ENCODE measurements at regions not wholly inside any gene's neighbourhood (a gene's known extent, or its start where the extent isn't known, plus 50 kb on each side); places are given as distances from the start of the nearest gene placed in this dataset.

DNA sequence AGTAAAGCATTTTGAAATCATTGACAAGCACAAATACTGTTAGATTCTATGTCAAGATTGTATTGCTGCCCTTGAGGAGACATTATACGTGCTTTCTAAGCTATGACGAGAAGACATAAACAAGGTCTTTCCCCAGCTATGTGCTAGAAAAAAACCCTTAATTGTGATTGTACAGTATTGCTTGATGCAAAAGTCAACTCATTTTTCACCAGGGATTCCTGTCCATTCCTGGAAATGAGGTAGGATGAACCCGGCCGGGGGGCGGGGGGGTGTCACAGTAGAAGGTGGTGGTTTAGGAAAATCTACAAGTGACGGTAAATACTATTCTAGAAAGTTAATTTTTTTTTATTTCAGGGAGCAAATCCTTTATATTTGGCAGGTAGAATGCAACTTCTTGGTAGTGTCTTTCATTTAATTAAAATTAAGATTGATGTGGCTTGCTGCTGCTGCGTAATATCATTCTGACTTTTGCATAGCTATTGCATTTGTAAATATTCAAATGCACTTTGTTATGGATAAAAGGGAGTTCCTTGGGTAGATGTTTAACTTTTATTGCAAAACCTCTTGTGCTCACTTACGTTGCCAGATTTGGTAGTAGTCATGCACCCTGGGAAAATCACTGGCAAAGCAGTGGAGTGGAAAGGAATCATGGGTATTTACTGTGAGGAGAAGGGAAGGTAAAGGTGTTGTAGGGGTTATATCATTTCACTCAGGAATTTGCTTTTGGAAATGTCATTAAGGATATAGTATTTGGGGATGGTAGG, 164.4 kb upstream of the PRPS1L1 start:
- TF ChIP-seq, protein P1, sequence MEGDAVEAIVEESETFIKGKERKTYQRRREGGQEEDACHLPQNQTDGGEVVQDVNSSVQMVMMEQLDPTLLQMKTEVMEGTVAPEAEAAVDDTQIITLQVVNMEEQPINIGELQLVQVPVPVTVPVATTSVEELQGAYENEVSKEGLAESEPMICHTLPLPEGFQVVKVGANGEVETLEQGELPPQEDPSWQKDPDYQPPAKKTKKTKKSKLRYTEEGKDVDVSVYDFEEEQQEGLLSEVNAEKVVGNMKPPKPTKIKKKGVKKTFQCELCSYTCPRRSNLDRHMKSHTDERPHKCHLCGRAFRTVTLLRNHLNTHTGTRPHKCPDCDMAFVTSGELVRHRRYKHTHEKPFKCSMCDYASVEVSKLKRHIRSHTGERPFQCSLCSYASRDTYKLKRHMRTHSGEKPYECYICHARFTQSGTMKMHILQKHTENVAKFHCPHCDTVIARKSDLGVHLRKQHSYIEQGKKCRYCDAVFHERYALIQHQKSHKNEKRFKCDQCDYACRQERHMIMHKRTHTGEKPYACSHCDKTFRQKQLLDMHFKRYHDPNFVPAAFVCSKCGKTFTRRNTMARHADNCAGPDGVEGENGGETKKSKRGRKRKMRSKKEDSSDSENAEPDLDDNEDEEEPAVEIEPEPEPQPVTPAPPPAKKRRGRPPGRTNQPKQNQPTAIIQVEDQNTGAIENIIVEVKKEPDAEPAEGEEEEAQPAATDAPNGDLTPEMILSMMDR (IDR thresholded peaks at IDR 0.05; ENCODE audit: low read length, missing control alignments): no peak
- no peak overlapping the region for H3K4me3 ChIP-seq (replicated peaks; ENCODE audit: low read depth, low read length)
- no peak for DNase-seq (ENCODE audit: low read depth)

DNA sequence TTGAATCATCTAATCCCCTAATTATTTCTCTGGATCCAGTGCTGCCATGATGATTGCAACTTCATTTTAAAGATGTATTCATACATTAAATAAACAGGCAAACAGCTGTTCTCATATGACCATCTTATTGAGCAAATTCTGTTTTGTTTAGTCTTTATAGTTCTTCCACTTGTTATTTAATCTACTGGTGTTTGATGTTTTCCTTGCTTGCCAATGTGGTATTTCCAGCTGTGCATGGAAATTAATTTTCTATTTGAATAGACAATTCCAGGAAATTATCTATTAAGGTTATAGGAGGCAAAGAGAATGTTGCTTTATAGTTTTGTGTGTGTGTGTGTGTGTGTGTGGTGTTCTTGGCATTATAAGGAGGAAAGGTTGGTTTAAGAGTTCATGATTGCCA, 167.0 kb upstream of the PRPS1L1 start:
- no peak overlapping the region for H3K4me3 ChIP-seq (replicated peaks; ENCODE audit: low read depth, low read length)
- TF ChIP-seq, protein P1 (IDR thresholded peaks at IDR 0.05; ENCODE audit: low read length, missing control alignments): no peak
- DNase-seq (ENCODE audit: low read depth): no peak

DNA sequence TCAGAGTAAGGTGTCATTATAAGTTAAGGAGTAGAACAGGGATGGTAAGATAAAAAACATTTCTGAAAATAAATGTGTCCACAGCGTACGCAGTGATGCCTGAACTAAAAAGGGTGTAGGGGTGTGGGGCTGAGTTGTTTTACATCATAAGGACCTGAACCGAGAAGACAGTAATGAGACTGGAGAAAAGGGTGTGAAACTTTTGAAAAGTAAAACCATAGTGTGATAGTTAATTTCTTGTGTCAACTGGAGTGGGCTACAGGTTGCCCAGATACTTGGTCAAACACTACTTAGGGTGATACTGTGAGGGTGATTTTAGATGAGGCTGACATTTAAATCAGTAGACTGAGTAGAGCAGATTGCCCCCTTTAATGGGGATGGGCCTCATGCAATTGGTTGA, 169.0 kb upstream of the PRPS1L1 start:
- no peak for DNase-seq (ENCODE audit: low read depth)
- no peak overlapping the region for H3K4me3 ChIP-seq (replicated peaks; ENCODE audit: low read depth, low read length)
- TF ChIP-seq, protein P1 (IDR thresholded peaks at IDR 0.05; ENCODE audit: low read length, missing control alignments): no peak

DNA sequence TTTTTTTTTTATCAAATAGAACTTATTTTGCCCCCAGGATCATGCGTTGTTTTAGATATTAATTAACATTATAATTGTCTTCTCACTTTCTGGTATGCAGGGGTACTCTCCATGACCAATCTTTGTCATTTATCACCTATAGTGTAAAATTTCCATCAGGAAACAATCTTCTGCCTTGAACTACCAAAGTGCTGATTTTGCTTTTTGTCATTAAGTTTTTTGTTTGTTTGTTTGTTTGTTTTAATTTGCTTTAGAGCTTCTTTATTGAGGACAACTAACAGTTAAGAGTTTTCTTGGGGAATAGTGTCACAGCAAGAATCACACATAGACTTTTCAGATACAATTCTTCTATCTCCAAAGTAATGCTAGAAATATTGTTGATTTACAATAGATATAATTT, 171.2 kb upstream of the PRPS1L1 start:
- TF ChIP-seq, protein P1 (IDR thresholded peaks at IDR 0.05; ENCODE audit: low read length, missing control alignments): no peak
- no peak for DNase-seq (ENCODE audit: low read depth)

DNA sequence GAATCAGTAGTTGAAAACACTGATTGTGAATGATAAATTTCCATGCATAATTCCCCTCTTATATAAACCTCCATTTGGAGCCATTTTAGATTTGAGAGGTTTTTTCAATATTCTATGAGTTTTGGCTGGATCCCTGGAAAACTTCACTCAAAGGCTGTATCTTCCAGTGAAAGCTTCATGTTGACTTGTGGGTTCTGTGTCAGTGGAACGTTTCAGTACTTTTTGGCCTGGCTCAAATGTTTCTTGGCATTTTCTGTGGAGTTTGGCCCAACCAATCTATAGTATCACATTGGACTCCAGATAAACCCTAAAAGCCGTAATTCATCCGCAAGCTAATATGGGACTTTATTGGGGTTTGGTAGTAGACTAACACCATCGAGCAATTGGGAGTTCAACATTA, 172.6 kb upstream of the PRPS1L1 start:
- no peak overlapping the region for H3K4me3 ChIP-seq (replicated peaks; ENCODE audit: low read depth, low read length)
- TF ChIP-seq, protein P1 (IDR thresholded peaks at IDR 0.05; ENCODE audit: low read length, missing control alignments): no peak
- DNase-seq (ENCODE audit: low read depth): no peak

More for the DNA sequence above, 171.2 kb upstream of the PRPS1L1 start:
- H3K4me3 ChIP-seq (replicated peaks; ENCODE audit: low read depth, low read length): no peak overlapping the region

DNA sequence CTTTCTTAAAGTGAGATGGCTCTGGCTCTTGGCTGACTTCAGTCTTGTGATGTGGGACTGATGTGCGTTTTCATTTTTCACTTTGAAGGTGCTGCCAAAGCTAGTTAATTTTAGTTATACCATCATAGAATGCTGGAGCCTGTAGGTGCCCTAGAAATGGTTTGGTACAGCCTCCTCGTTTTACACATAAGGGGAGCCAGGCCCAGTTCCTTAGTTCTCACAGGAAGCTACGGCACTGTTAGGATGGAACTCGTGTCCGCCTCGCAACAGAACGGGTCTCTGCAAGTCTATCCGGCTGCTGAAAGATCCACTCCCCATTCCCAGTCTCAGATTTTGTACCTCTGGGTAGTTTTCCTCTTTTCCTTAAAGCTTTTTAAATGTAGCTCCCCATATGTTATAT, 173.2 kb upstream of the PRPS1L1 start:
- no peak for DNase-seq (ENCODE audit: low read depth)
- TF ChIP-seq, protein P1 (IDR thresholded peaks at IDR 0.05; ENCODE audit: low read length, missing control alignments): no peak
- H3K4me3 ChIP-seq (replicated peaks; ENCODE audit: low read depth, low read length): no peak overlapping the region

DNA sequence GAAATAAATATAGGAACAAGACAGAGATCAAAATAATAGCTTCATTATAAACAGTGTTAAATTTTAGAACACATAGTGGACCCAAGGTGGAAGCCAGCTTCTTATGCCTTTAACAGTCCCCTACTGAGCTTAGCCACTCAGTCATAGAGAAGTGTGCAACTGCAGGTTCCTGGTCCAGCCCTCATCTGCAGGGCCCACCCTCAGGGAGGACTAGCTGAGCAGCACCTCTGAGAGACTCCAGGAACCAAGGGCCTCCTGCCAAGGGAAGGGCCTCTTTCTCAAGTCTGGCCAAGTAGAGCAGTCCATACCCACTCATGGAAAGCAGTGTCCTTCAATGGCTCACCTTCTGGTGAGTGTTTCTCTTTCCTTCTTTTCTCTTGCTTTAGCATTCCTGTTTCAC, 173.7 kb upstream of the PRPS1L1 start:
- TF ChIP-seq, protein P1 (IDR thresholded peaks at IDR 0.05; ENCODE audit: low read length, missing control alignments): no peak

More for the DNA sequence above, 173.7 kb upstream of the PRPS1L1 start:
- DNase-seq (ENCODE audit: low read depth): no peak
- no peak overlapping the region for H3K4me3 ChIP-seq (replicated peaks; ENCODE audit: low read depth, low read length)
